Renal cortex interstitium (tissue), 11 donors: ENCODE measurements at regions not wholly inside any gene's neighbourhood (a gene's known extent, or its start where the extent isn't known, plus 50 kb on each side); places are given as distances from the start of the nearest gene placed in this dataset.

ENCODE experiments used
- DNase-seq, 11 donors: peaks; one replicate each; pipeline ENCODE4 v3.0.0-alpha.2; 2013; ENCODE audit warnings: low read depth in 9 of 11, low spot score in 4 of 11; ENCODE audit errors: extremely low read depth in 1 of 11

GRCh38 chr22:44616882-44617655 is 84.9 kb upstream of the PRR5 start:
- no peak for DNase-seq

- no peak for DNase-seq
These were observed 85.5 kb upstream of the PRR5 start for GRCh38 chr22:44616461-44616860.

- no peak for DNase-seq
These were observed 86.3 kb upstream of the PRR5 start for GRCh38 chr22:44615602-44616180.

GRCh38 chr22:44615146-44615545 is 86.9 kb upstream of the PRR5 start:
- DNase-seq: no peak

GRCh38 chr22:44613196-44613595 is 88.8 kb upstream of the PRR5 start:
- DNase-seq: no peak

- DNase-seq: no peak
These were observed 90.0 kb upstream of the PRR5 start for GRCh38 chr22:44611880-44612496.

- DNase-seq: no peak
These were observed 91.9 kb upstream of the PRR5 start for GRCh38 chr22:44610071-44610470.

GRCh38 chr22:44609400-44609988 is 92.5 kb upstream of the PRR5 start:
- no peak for DNase-seq

- DNase-seq: no peak
These were observed 93.2 kb upstream of the PRR5 start for GRCh38 chr22:44608597-44609399.

GRCh38 chr22:44606126-44606525 is 95.9 kb upstream of the PRR5 start:
- DNase-seq: no peak

- no peak for DNase-seq
These were observed 96.5 kb upstream of the PRR5 start for GRCh38 chr22:44605486-44605885.

- no peak for DNase-seq
These were observed 97.0 kb upstream of the PRR5 start for GRCh38 chr22:44604991-44605390.

- no peak for DNase-seq
These were observed 97.5 kb upstream of the PRR5 start for GRCh38 chr22:44604455-44604854.

- no peak for DNase-seq
These were observed 98.2 kb upstream of the PRR5 start for GRCh38 chr22:44603767-44604166.

- no peak for DNase-seq
These were observed 100.3 kb upstream of the PRR5 start for GRCh38 chr22:44601725-44602124.

GRCh38 chr22:44601189-44601588 is 100.8 kb upstream of the PRR5 start:
- DNase-seq: no peak

GRCh38 chr22:44600207-44600785 is 101.7 kb upstream of the PRR5 start:
- no peak for DNase-seq

- DNase-seq: no peak
These were observed 101.6 kb upstream of the RTL6 start for GRCh38 chr22:44599500-44600140.

GRCh38 chr22:44599084-44599483 is 101.1 kb upstream of the RTL6 start:
- DNase-seq: no peak
